Kasumi-1 (cell line): ENCODE measurements at regions not wholly inside any gene's neighbourhood (a gene's known extent, or its start where the extent isn't known, plus 50 kb on each side); places are given as distances from the start of the nearest gene placed in this dataset.
"Not testable (repeated sequence)": the region's sequence is repeated elsewhere in the genome, so short reads cannot be mapped to it uniquely, and the experiment has no call there.

ENCODE experiments used
- DNase-seq, 2 experiments: peaks; one replicate each; lab custom pipeline; 2025; lab: John Stamatoyannopoulos, UW

DNA sequence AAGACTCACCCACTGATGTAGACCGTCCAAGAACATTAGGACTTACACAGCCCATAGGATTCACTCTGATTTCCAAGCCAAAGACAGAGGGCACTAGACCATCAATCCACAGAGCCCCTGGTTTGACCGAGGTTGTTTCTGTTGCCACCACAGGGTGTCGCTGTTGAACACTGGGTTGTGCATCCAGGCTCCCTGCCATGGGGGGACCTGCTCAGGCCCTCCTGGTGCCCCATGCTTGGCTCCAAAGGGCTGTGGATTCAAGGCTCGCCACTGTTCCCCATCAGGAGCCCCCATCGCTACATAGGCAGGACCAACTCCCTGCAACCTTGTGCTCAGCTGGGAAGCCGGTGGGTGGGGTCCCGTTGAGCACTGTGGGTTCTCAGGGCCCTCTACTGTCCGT is 128.0 kb upstream of the ANO1 start:
- DNase-seq: no peak

DNA sequence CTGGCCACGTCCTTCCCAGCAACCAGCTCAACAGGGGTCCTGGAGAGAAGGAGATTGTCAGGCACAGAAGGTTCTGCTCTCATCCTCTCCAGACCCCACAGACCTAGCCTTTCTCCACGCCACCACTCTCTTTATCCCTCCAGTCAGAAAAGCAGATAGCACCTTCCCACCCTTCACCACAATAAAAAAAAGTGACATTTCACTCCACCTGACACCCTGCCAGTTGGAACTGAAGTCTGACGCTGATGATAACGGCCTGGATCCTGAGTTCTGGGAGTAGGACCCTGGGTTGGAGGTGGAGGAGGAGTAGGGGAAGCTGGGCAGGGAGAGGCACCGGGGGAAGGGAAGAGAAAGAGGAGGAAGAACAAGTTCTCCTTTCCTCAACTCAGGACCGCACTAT is 127.5 kb upstream of the ANO1 start:
- no peak for DNase-seq

DNA sequence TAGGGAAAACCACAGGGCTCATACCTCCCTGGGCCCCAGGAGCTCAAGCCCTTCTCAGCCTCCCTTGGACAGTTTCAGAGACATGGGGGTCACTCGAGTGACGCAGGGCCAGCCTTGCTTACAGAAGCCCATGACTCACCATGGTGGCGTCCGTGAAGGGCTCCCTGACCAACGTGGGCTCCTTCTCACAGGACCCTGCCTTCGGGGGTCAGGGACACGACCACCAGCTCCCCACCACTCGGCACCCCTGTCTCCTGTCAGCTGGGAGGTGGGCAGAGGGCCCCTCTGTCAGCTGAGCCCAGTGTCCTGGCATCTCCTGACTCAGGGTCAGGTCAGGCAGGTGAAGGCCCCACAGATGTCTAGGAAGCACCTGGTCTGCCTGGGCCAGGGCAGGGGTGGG is 126.3 kb upstream of the ANO1 start:
- no peak for DNase-seq

DNA sequence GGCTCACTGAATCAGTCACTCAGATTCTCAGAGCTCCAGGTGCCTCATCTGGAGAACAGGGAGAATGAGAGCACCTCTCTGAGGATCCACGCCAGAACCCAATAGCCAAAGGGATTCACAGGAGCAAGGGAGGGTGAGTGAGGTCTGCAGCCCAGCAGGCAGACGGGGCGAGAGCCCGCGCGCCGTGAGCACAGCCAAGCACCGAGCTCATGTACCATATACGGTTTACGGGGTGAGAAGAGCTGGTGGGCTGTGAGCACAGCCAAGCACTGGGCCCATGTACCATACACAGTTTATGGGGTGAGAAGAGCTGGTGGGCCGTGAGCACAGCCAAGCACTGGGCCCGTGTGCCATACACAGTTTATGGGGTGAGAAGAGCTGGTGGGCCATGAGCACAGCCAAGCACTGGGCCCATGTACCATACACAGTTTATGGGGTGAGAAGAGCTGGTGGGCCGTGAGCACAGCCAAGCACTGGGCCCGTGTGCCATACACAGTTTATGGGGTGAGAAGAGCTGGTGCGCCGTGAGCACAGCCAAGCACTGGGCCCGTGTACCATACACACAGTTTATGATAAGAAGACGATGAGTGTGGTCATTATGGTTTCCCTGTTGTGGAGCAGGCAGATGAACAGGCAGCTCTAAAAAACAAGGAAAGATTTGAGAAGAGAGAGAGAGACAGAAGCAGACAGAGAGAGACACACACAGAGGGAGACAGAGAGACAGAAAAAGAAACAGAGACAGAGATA is 125.7 kb upstream of the ANO1 start:
- DNase-seq: not testable (repeated sequence)

GRCh38 chr11:69953356-69953755 is 124.8 kb upstream of the ANO1 start:
- no peak for DNase-seq

- DNase-seq: no peak
These were observed 123.4 kb upstream of the ANO1 start for GRCh38 chr11:69954756-69955155.

DNA sequence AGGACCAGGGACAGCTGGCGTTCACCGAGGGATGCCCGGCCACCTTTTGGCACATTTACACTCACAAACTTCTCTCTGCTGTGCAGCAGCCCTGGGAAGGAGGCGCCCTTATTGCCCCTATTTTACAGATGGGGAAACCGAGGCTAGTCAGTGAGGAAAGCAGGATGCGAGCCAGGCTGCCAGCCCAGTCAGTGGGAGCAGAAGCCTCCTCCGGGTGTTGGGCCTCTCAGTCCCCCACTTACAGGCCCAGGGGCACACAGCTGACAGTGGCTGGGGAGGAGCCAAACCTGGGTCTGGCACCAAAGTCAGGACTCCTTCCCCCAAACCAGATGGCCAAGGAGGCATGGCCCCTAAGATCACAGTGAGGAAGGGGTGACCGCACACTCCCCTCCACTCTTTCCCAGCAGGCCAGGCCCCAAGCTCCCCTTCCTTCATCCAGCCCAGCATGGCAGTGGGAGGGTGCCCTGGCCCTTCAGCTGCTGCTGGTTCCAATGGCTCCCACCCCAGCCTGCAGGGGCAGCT is 121.4 kb upstream of the ANO1 start:
- DNase-seq: no peak

GRCh38 chr11:69957849-69958248 is 120.3 kb upstream of the ANO1 start:
- DNase-seq: no peak

DNA sequence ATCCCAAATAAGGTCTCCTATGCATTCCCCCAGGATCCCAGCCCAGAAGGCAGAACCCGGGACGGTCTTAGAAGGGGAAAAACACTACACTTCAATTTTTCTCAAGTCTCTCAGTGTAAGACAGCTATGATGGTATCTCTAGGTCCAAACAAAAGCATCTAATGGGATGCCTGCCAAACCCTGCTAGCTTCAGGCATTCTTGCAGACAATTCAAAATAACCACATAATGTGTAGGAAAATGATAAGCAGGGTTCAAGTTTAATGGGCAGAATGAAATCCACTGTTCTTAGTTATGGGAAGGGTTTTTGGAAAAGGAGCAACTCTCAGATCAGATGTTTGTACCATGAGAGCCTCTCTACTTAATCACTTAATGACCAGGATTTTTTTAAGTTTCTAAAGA is 119.8 kb upstream of the ANO1 start:
- DNase-seq: no peak

DNA sequence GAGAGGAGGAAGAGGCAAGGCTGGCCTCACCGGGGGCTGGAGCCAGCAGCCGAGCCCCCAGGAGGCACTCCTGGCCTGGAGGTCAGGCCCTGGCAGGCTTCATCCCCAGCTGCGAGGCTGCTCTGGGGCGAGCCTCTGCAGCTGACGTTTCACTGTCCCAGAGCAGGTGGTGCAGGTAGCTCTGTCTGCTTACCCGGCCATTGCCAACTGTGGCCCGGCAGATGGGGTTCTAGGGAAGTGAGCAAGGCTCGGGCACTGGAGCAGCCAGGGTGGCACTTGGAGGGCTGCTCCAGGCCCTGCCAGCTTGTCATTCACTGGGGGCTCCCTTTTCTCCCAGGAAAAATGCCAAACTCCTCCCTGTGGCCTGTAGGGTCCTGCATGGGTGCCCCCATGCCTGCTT is 118.7 kb upstream of the ANO1 start:
- no peak for DNase-seq

- DNase-seq: no peak
These were observed 116.4 kb upstream of the ANO1 start for GRCh38 chr11:69961738-69962137.

DNA sequence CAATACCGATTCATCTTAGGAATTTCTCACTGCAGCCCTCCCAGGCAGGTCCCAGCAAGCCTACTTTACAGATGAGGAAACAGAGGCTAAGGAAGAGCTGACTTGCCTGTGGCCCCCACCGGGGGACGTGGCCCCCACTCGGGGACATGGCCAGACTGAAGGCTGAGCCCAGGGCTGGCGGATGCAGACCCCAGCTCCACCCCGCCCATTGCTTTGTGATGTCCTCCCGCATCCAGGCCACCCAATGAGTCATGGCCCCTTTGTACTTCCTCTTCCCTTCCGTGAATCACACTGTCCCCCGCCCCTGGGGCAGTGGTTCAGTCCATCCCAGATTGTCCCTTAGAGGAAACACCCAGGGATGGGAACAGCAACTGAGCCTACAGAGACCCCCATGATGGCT is 116.0 kb upstream of the ANO1 start:
- no peak for DNase-seq

GRCh38 chr11:69963533-69964246 is 114.4 kb upstream of the ANO1 start:
- no peak for DNase-seq

- no peak for DNase-seq
These were observed 113.9 kb upstream of the ANO1 start for GRCh38 chr11:69964247-69964643.

DNA sequence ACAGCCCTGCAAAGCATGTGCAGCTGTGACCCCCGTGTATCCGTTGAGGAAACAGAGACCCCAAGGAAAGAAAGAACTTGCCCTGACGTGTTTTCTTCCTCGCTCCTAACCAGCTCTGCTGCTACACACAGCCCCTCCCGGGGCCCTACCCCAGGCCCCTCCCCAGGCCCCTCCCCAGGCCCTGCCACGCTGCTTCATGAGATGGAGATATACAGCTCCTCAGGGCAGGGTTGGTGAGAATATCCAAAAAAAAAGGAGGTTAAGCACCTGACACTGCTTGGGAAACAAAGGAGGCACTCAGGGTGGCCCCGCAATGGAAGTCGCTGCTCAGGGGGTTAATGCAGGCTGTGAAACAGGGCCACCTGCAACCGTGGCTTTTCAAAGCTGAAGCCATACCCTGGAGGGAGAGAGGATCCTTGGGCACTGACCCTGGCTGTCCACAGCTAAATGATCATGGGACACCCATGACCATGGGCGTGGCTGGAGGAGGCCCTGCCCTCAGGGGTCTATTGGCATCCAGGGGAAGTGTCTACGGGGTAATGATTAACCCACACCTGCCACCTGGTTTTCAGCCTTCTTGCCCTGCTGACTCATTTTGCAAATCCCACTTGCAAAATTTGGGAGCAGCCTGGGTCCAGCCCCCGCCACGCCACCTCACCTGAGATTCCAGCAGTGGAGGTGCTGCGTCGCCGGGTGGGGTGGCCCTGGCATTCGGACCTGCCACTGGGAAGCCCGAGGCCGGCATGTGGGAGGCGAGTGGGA is 112.1 kb upstream of the ANO1 start:
- DNase-seq: no peak

DNA sequence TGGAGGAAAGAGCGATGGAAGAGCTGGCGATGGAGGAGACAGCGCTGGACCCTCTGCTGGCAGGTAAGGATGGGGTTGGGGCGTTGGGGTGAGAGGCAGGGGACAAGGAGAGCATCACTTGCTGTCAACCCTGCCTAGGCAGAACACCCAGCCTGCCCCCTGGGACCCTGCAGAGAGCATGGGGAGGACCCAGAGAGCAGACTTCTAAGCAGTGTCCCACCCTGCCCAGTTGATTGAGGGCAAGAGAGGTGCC is 111.6 kb upstream of the ANO1 start:
- DNase-seq: no peak

GRCh38 chr11:69966910-69967483 is 111.1 kb upstream of the ANO1 start:
- no peak for DNase-seq

DNA sequence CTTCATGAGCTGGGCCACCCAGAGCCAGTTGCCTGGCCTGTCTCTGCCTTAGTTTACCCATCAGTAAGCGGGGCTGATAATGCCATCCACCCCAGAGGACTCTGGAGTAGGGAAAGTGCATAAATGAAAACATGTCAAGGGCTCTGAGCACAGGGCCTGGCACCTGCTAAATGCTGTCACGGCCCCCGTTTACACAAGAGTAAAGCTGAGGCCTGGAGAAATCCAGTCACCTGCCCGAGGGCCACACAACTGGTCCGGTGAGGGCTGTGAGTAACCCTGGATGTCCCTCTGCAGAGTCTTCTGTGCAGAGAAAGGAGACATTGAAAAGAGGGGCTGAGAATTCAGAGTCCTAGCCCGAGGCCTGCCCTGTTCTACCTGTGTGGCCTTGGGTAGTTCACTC is 110.6 kb upstream of the ANO1 start:
- no peak for DNase-seq

GRCh38 chr11:69968396-69969347 is 109.4 kb upstream of the ANO1 start:
- no peak for DNase-seq

DNA sequence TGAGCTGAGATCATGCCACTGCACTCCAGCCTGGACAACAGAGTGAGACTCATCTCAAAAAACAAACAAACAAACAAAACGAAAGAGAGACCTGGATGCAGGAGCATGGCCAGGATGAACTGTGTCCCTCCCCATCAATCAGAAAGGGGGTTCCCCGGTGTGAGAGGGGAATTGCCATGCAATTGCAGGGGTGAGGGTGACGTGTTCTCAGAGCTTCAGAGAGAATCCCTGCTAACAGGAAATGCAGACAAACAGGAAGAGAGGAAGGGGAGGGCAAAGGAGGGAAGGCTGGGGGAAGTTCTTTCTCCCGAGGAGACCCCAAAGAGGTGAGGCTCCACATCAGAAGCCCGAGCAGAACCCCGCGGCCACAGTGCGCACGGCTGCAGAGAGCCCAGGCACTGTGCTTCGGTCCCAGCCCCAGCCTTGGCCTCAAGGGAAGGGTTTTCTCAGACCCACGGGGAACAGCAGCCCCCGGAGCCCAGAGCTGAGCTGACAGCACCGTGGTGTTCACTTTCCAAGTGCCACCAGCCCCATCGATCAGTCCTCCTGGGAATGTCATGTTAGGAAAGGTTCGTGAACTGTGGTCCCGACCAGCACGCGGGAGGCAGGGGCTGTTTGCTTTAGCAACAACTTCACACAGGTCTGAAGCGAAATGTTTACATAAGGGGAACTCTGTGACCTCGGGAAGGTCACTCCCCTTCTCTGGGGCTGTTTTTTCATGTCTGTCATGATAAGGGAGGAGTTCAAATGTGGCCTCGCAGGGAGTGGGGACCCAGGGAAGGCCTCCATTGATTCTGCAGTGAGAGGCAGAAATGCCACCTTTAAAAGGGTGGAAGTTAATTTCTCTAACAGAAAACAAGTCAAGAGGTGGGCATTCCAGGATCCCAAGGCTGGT is 108.0 kb upstream of the ANO1 start:
- no peak for DNase-seq
